ENCODE measurements at regions not wholly inside any gene's neighbourhood (a gene's known extent, or its start where the extent isn't known, plus 50 kb on each side); places are given as distances from the start of the nearest gene placed in this dataset.
A peak's percentile ranks its signal among the peaks of the same experiment; 100 is the strongest.

GRCh38 chr10:28962768-28963167 lies 285.4 kb downstream of the BAMBI start:
- DNase-seq (ENCODE audit: low read depth, low spot score), result no peak

GRCh38 chr10:28963539-28964221 lies 286.4 kb downstream of the BAMBI start:
- DNase-seq (ENCODE audit: low read depth, low spot score), result no peak

GRCh38 chr10:28965937-28966336 lies 288.6 kb downstream of the BAMBI start:
- DNase-seq (ENCODE audit: low read depth, low spot score), result no peak

- DNase-seq (ENCODE audit: low read depth, low spot score), result no peak
Observed at GRCh38 chr10:28967031-28967430, 289.7 kb downstream of the BAMBI start.

GRCh38 chr10:28969413-28969812 lies 292.1 kb downstream of the BAMBI start:
- no peak for DNase-seq (ENCODE audit: low read depth, low spot score)

GRCh38 chr10:28970231-28970630 lies 292.9 kb downstream of the BAMBI start:
- DNase-seq (ENCODE audit: low read depth, low spot score), result no peak

GRCh38 chr10:28971255-28971654 lies 293.9 kb downstream of the BAMBI start:
- no peak for DNase-seq (ENCODE audit: low read depth, low spot score)

- no peak for DNase-seq (ENCODE audit: low read depth, low spot score)
Observed at GRCh38 chr10:28971764-28972163, 294.4 kb downstream of the BAMBI start.

- no peak for DNase-seq (ENCODE audit: low read depth, low spot score)
Observed at GRCh38 chr10:28973309-28973972, 296.1 kb downstream of the BAMBI start.

GRCh38 chr10:28975891-28976531 lies 298.7 kb downstream of the BAMBI start:
- peak; percentile 95 for DNase-seq (ENCODE audit: low read depth, low spot score)

GRCh38 chr10:28977518-28977917 lies 300.2 kb downstream of the BAMBI start:
- DNase-seq (ENCODE audit: low read depth, low spot score), result no peak

GRCh38 chr10:28980264-28980663 lies 302.9 kb downstream of the BAMBI start:
- DNase-seq (ENCODE audit: low read depth, low spot score), result no peak

GRCh38 chr10:28981007-28981406 lies 303.7 kb downstream of the BAMBI start:
- no peak for DNase-seq (ENCODE audit: low read depth, low spot score)

GRCh38 chr10:28982974-28983373 lies 305.7 kb downstream of the BAMBI start:
- DNase-seq (ENCODE audit: low read depth, low spot score), result no peak

- no peak for DNase-seq (ENCODE audit: low read depth, low spot score)
Observed at GRCh38 chr10:28983799-28984198, 305.1 kb upstream of the LYZL1 start.

GRCh38 chr10:28984431-28984830 lies 304.4 kb upstream of the LYZL1 start:
- peak; percentile 46 for DNase-seq (ENCODE audit: low read depth, low spot score)

- DNase-seq (ENCODE audit: low read depth, low spot score), result no peak
Observed at GRCh38 chr10:28985137-28985885, 303.6 kb upstream of the LYZL1 start.

GRCh38 chr10:28986117-28986792 lies 302.6 kb upstream of the LYZL1 start:
- no peak for DNase-seq (ENCODE audit: low read depth, low spot score)

- no peak for DNase-seq (ENCODE audit: low read depth, low spot score)
Observed at GRCh38 chr10:28986856-28987255, 302.0 kb upstream of the LYZL1 start.

GRCh38 chr10:28987555-28988320 lies 301.1 kb upstream of the LYZL1 start:
- DNase-seq (ENCODE audit: low read depth, low spot score), result no peak

GRCh38 chr10:28988980-28989379 lies 299.9 kb upstream of the LYZL1 start:
- DNase-seq (ENCODE audit: low read depth, low spot score), result no peak
